GM19328 (cell line): ENCODE measurements at regions not wholly inside any gene's neighbourhood (a gene's known extent, or its start where the extent isn't known, plus 50 kb on each side); places are given as distances from the start of the nearest gene placed in this dataset.

Source experiments
- ATAC-seq: cut with Tn5 transposase; IDR thresholded peaks from one replicate; pipeline ENCODE4 v1.9.1; 2021; ENCODE audit warnings: mild to moderate bottlenecking, moderate library complexity; ENCODE audit not compliant: unreplicated experiment

GRCh38 chr10:106213493-106213892 lies 951.0 kb downstream of the SORCS1 start:
- no peak for ATAC-seq

GRCh38 chr10:106198275-106198674 lies 966.2 kb downstream of the SORCS1 start:
- no peak for ATAC-seq

GRCh38 chr10:106189292-106189691 lies 975.2 kb downstream of the SORCS1 start:
- no peak for ATAC-seq

- no peak for ATAC-seq
Observed at GRCh38 chr10:106185951-106186350, 978.6 kb downstream of the SORCS1 start.

GRCh38 chr10:106183041-106183440 lies 981.5 kb downstream of the SORCS1 start:
- no peak for ATAC-seq

- no peak for ATAC-seq
Observed at GRCh38 chr10:106182542-106182941, 982.0 kb downstream of the SORCS1 start.

- ATAC-seq: no peak
Observed at GRCh38 chr10:106181501-106181900, 983.0 kb downstream of the SORCS1 start.

- no peak for ATAC-seq
Observed at GRCh38 chr10:106179430-106179829, 985.1 kb downstream of the SORCS1 start.

- ATAC-seq: no peak
Observed at GRCh38 chr10:106175760-106176377, 988.6 kb downstream of the SORCS1 start.

GRCh38 chr10:106173838-106174237 lies 990.7 kb downstream of the SORCS1 start:
- no peak for ATAC-seq

- no peak for ATAC-seq
Observed at GRCh38 chr10:106169241-106169640, 995.3 kb downstream of the SORCS1 start.

- no peak for ATAC-seq
Observed at GRCh38 chr10:106167946-106168345, 996.6 kb downstream of the SORCS1 start.

- no peak for ATAC-seq
Observed at GRCh38 chr10:106158241-106158640, 1006.3 kb downstream of the SORCS1 start.

- ATAC-seq: no peak
Observed at GRCh38 chr10:106147021-106147420, 1017.5 kb downstream of the SORCS1 start.

- no peak for ATAC-seq
Observed at GRCh38 chr10:106139915-106140314, 1024.6 kb downstream of the SORCS1 start.

GRCh38 chr10:106136175-106136574 lies 1028.3 kb downstream of the SORCS1 start:
- ATAC-seq: no peak

- ATAC-seq: no peak
Observed at GRCh38 chr10:106134326-106135000, 1030.0 kb downstream of the SORCS1 start.

GRCh38 chr10:106133451-106133850 lies 1031.1 kb downstream of the SORCS1 start:
- no peak for ATAC-seq

- ATAC-seq: no peak
Observed at GRCh38 chr10:106132956-106133355, 1031.5 kb downstream of the SORCS1 start.

- no peak for ATAC-seq
Observed at GRCh38 chr10:106114656-106115186, 1049.8 kb downstream of the SORCS1 start.

- ATAC-seq: no peak
Observed at GRCh38 chr10:106111246-106111645, 1053.3 kb downstream of the SORCS1 start.

GRCh38 chr10:106107706-106108105 lies 1056.8 kb downstream of the SORCS1 start:
- ATAC-seq: no peak
